Amygdala (tissue), 56 donors: ENCODE measurements at regions not wholly inside any gene's neighbourhood (a gene's known extent, or its start where the extent isn't known, plus 50 kb on each side); places are given as distances from the start of the nearest gene placed in this dataset.

Experiments used
- DNase-seq, 56 donors: peaks; one replicate each; lab custom pipeline; 2025; lab: John Stamatoyannopoulos, UW

DNA sequence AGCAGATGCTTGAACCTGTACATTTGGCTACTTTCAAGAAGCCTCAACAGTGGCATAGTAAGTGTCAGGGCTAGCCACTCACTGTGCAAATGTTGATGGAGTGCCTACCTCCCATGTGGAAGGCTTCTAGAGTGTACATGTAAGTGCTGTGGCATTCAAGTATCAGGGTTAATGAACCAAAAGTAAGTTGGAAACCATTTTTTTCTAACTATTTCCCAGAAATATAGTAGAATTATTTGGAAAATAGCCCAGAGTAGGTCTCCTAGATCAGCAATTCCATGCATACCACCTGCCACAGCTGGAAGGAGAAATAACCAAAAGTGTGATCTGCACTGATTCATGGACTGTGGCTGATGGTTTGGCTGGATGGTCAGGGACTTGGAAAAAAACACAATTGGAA is 53.3 kb downstream of the FOXD1 start:
- no peak for DNase-seq

DNA sequence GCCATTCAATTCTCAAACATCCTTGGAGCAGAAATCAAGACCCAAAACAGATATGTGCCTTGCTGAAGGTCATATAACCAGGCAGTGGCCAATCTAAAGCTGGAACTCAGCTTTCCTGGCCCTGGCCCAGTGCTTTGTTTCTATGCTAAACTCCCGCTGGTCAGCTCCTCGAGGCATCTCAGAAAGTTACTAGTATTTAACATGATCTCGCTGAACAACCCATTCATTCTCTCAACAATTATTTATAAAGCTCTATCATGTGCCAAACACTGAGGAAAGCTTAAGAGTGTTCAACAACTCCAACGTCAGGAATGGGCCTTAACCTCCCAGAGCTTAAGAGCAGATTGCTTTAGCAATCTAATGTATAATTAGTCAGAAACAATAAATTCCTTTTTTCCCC is 54.0 kb downstream of the FOXD1 start:
- DNase-seq: no peak

DNA sequence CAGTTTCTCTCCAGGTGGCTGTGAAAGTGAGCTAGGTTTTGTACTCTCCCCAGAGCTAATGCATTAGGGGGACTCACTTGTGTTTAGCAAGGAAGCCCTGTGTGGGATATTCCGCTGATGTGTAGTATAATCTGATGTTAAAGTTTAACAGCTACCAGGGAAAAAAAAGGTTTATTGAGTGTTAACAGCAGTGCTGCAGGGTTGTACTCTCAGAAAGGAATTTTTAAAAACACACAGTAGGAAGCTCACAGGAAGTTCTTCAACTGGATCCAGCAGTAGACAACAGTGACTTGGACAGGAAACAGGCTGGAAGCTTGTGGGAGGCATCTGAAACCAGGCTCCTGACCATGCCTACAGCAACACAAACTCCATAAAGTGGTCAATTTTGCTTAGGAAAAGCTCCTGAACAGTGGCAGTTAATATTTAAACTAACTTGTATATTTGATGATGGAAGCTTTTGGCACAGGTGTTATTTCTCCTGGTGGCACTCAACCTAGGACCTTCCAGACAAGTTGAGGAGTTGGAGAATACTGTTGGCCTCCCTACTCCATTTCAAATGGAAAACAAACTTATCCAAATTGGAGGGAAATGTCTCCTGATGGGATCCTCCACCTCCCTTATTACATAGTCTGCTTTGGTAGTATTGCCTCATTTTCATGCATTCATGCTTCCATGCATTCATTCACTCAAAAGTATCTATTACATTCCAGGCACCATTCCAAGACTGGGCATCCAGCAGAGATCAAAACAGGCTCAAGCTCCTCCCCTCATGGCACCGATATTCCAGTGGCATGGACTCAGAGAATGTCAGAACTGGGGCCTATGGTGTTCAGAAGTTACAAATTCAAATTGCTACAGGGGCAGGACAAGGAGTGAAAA is 54.7 kb downstream of the FOXD1 start:
- DNase-seq: no peak

DNA sequence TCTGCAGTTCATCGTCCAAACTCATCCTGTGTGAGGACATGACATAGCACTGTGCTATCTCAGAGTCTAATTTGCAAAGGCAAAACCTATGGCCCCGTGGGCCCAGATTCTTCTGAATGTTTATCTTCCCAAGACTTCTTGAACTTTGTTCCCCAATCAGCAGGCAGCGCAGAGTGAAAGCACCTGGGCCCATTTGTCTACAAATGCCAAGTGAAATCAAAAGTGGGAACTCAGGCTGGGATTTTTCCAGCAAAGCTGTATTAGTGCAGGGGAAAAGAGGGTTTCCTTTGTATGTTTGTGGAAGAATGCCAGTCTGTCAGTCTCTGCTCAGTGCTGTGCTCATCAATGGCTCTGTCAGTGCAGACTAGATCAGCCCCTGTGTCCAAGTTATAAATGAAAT is 55.8 kb downstream of the FOXD1 start:
- no peak for DNase-seq

DNA sequence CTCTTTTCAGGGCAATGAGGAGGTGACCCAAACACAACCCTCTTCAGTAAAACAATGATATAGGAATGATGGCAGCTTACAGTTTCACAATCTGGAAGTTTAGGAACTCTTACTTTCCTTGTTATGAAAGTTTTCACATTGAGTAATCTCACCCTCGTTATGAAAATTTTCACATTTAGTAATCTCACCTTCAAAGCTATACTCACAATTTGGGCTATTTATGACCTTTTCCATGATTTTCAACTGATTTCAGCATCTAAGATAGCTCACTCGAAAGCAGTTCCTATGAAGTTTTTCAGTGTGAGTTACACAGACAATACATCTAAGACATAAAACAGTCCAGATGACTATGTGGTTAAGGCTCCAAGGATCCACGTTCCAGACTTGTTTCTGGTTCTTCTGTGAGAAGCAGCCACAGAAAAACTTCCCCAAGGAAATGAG is 57.1 kb downstream of the FOXD1 start:
- no peak for DNase-seq

DNA sequence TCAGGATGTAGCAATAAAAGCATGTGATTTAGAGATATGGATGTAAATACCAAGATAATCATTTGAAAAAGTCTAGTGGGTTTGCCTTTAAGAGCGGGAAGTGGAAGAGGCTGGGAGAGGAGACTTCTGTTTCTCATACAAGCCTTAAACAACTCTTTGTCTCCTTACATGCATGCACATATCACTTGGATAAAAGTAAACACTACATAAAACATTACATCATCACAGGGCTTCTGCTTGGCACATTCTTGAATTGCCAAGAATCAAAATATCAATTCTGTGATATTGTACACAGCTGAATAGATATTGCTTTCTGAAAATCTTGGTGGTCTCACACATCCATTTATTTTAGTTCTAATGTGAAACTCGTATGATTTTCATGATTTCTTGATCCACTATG is 57.6 kb downstream of the FOXD1 start:
- no peak for DNase-seq

DNA sequence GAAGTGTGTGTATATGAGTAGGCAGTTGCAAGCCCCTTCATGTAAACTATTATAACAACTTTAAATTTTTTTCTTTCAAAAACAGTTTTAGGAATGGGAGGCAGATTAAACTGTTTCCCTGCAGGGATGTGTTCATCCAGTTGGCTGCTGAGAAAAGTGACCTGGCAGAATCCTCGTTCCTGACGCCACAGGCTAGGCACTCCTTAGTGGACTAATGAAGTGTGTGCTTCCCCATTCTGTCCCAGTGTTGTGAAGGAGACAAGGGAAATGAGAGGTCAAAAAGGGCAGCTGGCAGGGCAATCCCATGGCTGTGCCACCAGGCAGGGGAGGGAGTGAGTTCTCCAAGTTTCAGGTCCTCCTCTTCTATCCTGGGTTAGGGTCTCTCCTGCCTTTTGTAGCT is 59.8 kb downstream of the FOXD1 start:
- DNase-seq: no peak

DNA sequence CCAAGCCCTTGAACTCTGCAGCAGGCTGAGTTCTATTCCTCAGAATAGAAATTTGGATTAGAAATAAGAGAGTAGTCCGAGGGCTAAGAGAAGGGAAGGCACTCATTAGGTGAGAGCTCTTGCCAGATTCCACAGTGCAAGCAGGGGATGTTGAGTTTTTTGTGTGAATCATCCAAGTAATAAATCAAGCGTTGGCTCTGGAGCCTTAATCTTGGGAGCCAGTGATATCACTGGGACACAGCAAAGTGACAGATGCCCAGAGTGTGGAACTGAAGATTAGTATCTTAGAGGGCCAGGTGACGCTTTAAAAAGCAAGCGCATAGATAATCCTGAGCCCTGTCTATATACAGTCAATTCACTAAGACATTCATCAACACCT is 60.3 kb downstream of the FOXD1 start:
- no peak for DNase-seq

DNA sequence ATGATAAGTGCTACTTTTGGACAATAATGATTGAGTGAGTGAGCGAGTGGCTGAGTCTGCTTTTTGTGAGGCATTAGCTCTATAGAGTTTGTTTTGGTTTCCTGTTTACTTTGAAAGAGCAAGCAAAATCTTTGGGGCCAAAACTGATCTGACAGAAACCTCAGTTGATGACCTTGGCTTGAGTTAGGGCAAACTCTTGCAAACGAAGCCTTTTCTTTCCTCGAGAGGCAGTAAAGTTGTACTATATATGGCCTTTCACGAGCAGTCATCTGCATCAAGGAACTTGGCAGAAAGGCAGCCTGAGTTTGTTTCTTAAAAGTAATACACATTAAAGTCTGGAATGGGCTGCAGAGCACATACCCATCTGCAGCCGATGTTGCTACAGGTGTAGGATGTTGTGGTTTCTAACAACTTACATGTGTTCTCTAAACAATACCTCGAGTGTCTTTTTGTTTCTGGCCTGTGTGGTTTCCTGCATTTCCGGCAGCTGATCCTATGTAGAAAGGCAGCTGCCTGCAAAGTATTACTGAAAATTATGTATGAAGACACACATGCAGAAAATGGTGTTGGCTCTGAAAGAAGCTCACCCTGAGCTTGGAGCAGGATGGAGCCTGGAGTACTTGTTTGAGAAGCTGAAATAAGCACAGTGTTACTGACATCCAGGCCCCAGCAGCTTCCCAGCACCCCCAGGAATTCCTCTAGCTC is 60.8 kb downstream of the FOXD1 start:
- no peak for DNase-seq

DNA sequence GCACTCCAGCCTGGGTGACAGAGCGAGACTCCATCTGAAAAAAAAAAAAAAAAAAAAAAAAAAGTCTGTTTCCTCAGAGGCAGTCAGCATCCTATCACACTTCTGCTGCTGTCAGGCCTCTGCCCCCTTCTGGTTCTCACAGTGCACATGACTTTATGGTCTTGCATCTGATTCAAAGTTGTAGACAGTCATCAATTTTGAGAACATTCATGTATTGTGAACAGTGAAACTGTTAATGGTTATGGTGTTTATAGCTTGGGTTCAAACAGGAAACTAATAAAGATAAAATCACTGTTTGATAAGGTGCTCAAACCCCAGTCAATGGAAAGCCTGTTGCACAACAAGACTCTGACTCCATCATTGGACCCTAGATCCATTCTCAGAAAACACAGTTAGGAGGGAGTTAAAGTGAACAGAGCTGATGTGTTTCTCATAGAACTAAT is 61.4 kb downstream of the FOXD1 start:
- DNase-seq: no peak

DNA sequence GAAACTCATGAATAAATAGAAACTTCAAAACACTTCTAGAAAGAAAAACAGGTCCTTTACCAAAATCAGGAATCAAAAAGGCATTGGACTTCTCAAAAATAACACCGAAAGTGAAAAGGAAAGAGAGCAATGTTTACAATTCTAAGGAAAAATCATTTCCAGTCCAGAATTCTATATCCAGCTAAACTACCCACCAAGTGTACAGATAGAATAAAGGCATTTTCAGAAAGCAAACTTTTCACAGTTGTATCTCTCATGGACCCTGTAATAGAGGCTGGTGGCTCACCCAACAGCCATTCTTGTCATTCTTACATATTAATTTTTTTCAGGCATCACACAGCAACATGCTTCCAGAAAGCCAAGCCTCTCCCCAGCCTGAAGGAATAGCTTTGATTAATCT is 63.7 kb downstream of the FOXD1 start:
- no peak for DNase-seq

DNA sequence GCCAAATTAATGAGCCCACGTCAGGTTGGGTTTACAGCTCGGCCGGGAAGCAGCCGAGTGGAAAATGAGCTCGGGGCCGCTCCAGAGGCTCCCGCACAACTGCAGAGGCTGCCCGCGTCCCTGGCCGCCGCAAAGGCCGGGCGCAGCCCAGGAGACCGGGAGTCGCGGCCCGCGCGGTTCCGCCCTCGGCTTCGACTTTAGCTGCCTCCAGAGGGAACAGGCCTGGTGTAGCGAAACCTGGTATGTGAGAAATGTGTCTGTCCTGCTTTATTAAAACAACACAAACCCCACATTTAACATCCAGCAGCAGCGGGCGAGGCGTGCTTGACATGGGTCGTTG is 66.2 kb downstream of the FOXD1 start:
- no peak for DNase-seq

DNA sequence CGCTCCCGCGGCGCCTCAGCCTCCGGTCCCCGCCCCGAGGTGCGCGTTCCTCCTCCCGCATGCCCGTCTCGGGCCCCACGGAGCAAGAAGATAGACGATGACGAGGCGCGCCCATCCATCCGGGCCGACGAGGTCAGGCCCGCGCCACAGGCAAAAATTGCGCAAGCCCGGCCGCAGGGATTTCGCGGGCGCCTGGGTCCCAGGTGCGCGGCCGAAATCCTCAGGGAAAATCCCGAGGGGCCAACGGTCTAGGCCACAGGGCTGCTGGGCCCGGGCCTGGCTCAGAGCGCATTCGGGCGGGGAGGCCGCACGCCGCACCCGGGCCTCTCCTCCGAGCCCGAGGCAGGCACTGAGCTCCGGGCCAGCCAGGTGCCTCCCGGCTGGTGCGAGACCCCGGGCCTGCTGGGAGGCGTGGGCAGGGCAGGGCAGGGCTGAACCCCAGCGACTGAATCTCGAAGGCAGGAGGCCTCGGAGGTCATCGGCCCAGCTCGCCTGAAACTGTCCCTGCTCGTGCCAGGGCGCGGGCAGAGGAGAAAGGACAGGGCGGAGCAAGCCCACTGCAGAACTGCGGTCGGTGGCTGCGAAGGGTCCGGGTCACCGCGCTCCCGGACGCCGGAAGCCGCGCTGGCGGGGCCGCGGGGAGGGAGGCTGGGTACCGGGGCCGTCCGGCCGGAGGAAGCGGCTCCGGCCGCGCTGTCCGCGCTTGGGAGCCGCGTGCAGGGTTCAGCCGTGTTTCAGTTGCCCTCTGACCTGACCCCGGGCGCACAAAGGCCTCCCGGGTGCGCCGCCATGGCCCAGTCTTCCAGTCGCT is 66.8 kb downstream of the FOXD1 start:
- no peak for DNase-seq

DNA sequence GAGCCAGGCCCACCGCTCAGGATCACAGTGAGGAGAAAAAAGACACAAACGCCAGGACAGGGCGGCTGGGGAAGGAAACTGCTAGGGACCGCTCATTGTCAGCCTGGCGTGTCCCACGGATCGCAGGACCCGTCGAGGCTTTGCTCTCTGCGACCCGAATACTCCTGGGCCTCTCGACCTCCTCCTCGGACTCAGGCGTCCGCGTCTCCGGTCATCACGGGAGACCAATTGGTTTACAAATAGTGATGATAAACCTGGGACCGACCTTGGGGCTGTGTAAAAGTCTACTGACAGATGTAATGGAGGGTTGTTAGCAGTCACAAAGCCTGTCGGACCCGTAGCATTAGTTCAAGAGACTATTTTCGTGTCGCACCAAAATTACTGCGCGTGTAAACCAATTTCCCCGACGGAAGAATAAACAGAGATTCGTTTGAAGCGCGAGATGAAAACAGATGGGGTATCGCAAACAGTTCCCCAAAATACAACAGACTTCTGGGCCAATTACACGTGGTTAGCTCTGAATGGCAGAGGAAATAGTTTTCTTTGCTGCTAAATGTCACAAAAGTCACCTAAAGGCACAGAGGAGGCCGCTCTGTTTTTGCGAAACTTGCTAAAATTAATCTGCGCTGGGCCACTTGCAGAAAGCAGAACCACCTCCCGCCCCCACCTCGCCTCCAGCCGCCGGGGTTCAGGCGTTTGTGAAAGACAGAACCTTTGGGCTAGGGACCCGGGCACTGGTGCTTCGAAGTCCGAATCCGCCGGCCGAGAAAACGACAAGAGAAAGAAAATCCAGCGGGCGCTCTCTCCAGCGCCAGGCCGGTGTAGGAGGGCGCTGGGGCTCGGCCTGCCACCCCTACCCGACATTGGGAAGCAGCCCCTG is 67.6 kb downstream of the FOXD1 start:
- DNase-seq: no peak

DNA sequence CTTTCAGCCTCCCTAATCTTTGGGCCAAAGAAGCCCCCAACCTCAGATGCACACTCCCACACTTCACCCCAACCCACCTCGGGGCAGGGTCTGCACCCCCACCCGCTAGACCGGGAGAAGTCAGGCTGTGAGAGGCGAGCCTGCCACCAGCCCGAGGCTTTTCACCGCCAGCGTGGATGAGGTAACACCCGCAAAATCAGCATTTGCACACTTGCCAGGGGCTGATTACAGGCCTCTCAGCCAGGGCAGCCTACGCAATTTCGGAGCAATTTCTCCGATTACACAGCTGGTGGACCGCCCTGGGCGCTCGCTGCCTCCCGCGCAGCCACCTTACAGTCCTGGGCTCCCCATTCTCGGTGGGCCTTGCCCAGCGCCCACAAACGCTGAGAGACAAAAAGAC is 68.5 kb downstream of the FOXD1 start:
- no peak for DNase-seq

DNA sequence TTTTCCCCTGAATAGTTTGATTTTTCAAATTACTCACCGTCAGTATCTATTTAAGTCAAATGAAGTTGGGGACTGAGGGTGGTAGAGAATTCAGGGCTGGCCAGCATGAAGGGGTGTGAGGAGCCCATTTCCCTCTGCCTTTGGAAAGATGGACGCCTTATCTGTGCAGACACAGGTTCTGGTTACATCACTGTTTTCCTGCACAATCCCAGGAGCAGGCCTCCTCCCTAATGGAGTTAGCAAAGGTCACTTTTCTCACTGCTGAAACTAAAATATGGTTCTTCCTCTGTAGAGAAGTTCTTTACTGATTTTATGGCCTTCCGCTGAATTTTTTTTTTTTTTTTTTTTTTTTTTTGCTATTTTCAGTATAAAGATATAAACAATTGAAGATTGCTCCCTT is 69.1 kb downstream of the FOXD1 start:
- DNase-seq: no peak

DNA sequence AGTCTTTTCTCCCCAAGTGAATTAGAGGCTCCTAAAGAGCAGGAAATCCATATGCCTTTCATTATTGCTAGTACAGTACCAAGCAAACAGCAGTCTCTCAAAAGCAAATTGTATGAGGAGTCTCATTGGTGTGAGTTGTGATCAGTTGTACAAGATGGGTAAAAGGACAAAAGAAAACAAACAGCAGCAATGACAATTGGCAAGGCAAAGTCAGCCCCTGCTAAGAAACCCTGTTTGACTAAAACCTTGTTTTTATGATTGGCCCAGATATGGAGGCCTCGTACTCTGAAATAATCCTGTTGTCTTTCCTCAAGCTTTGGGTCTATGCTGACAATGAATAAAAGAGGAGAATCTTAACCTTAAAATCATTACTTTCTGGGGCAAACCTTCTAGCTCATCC is 69.8 kb downstream of the FOXD1 start:
- no peak for DNase-seq

DNA sequence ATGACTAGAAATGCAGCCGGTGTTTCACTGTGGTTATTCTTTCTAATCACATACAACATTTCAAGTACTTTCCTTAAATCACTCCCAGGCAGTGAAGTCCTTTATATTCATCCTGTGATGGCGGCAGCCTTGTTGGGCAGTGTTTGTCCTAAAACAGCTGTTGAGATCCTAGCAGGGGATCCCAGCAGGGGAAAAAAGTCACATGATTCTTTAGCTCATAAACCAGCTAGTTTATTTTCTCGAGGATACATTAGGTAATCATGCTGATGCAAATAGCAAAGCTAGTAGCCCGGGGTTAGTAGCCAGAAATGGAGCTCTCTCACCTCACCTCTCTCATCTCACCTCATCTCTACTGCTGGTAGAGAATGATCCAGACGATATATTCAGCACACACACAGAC is 70.5 kb downstream of the FOXD1 start:
- no peak for DNase-seq

DNA sequence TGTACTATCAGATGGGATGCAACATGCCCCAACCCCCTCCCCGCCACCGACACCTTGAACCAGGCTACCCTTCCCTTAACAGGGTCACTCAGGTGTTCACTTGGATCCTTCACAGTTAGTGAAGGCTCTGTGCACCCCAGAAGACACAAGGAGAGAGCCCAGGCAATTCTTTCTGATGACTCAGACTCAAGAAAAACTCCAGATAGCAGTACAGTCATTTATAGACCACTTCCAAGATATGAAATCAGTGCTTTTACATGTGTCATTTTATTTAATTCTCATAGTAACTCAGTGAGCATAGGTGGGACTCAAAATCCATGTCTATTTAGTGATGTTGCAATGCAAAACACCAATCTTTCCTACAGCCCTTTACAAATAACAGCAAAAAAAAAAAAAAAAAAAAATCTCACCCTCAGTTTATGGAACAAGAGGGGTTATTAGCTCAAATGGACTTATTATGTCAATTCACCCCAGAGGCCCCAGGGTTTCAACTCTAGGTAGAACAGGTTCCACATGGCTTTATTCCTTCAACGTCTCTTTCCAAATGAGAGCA is 71.9 kb downstream of the FOXD1 start:
- no peak for DNase-seq

DNA sequence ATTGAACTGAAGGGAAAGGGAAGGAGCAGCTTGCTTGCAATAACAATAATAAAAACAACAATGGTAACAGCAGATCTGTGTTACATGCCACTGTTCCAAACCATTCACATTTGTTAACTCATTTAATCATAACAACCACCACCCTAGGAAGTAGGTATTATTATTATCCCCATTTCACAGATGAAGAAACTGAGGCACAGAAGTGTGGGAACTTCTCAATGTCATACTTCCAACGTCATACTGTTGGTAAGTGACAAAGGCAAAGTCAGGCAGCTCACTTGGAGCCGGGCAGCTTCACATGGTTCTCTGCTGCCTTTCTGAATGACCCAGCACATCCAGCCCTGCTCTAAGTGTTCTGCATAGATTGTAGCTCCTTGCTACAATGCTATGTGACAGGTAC is 72.6 kb downstream of the FOXD1 start:
- no peak for DNase-seq
